ENCODE measurements at regions not wholly inside any gene's neighbourhood (a gene's known extent, or its start where the extent isn't known, plus 50 kb on each side); places are given as distances from the start of the nearest gene placed in this dataset.
A peak's percentile ranks its signal among the peaks of the same experiment; 100 is the strongest.

- Histone ChIP-seq H4K91ac (ENCODE audit: insufficient read length, low read depth, low read length) (no peak overlapping the region), H3K56ac (ENCODE audit: insufficient read length, low read depth, low read length) (no peak overlapping the region), H3K4me1 (ENCODE audit: insufficient read depth, low read length) (no peaks in the 10 kb centered on the region), H3K79me1 (ENCODE audit: insufficient read depth, low read depth, low read length, poor library complexity, severe bottlenecking) (no peaks in the 10 kb centered on the region), H3K14ac (ENCODE audit: insufficient read depth, low read length) (no peak overlapping the region), H3K9me3 (ENCODE audit: control insufficient read depth, low read depth, low read length) (no peaks in the 10 kb centered on the region), H3T11ph (ENCODE audit: low read length) (no peak overlapping the region), H3K27ac (ENCODE audit: insufficient read length, low read depth, low read length) (no peak overlapping the region), H2BK120ac (ENCODE audit: low read depth, low read length, poor library complexity, severe bottlenecking) (no peak overlapping the region), H3K27me3 (ENCODE audit: insufficient read depth, low read length) (no peaks in the 10 kb centered on the region), H3K4me2 (ENCODE audit: insufficient read depth, insufficient read length, low read length) (no peak overlapping the region), H4K20me1 (ENCODE audit: control insufficient read depth, insufficient read depth, insufficient read length) (no peaks in the 10 kb centered on the region), H3K23me2 (ENCODE audit: insufficient read length, low read depth, low read length, poor library complexity, severe bottlenecking) (no peaks in the 10 kb centered on the region), H2BK20ac (ENCODE audit: low read depth, low read length, poor library complexity, severe bottlenecking) (no peak overlapping the region), H3K23ac (ENCODE audit: insufficient read length, low read depth, low read length) (no peak overlapping the region), H3K9ac (ENCODE audit: extremely low read depth, insufficient read length, low read length) (no peak overlapping the region), H2BK12ac (ENCODE audit: insufficient read length, low read depth, low read length) (no peak overlapping the region), H2AK5ac (ENCODE audit: insufficient read length, low read length) (no peak overlapping the region), H3K79me2 (ENCODE audit: insufficient read depth, low read length) (no peaks in the 10 kb centered on the region), H4K5ac (ENCODE audit: insufficient read length, low read depth, low read length) (no peak overlapping the region), H3K18ac (ENCODE audit: insufficient read length, low read depth, low read length) (no peak overlapping the region), H2AFZ (ENCODE audit: low read length) (no peak overlapping the region), H2BK15ac (ENCODE audit: low read depth, low read length) (no peak overlapping the region), H2BK5ac (ENCODE audit: insufficient read length, low read length) (no peak overlapping the region), H3K4ac (ENCODE audit: low read depth, low read length) (no peak overlapping the region), H4K8ac (replicated peaks; ENCODE audit: insufficient read length, low read depth, low read length) (no peak overlapping the region)
- H3K36me3 Mint-ChIP-seq (ENCODE audit: insufficient read depth in 1 of 3, low read depth in 3 of 3) = no peaks in the 10 kb centered on the region; a peak in 1 of 7 replicates
- peak; percentile 50 for TF ChIP-seq CTCF (conservative IDR thresholded peaks at IDR 0.05)
- no peaks in the 10 kb centered on the region; the same call in 1 of the 2 replicates for H3K27me3 Mint-ChIP-seq (ENCODE audit: low read depth)
- no peak overlapping the region for H3K4me3 Mint-ChIP-seq
- DNase-seq = no peak
- H3K27ac Mint-ChIP-seq = no peak overlapping the region
- H3K4me1 Mint-ChIP-seq = peaks cover 5 to 7% of the 10 kb centered on the region in 2 experiments; a peak in 3 of 4 replicates
- no peaks in the 10 kb centered on the region for H3K9me3 Mint-ChIP-seq
Observed at GRCh38 chr14:30185832-30186231, 258.2 kb upstream of the PRKD1 start.

Measured in H9 (cell line).